Liver (tissue), 3 donors: ENCODE measurements at regions not wholly inside any gene's neighbourhood (a gene's known extent, or its start where the extent isn't known, plus 50 kb on each side); places are given as distances from the start of the nearest gene placed in this dataset.

Experiments used
- FOXA1 ChIP-seq: IDR thresholded peaks from 2 replicates; pipeline ENCODE4 v1.6.1; 2016; ENCODE audit warnings: antibody characterized with exemption
- GABPA ChIP-seq, 2 donors: IDR thresholded peaks in 1 of 2; conservative IDR thresholded peaks in 1 of 2; 2 replicates each; pipeline ENCODE4 v1.6.1; 2016; ENCODE audit warnings: antibody characterized with exemption in 2 of 2, mild to moderate bottlenecking in 1 of 2, moderate library complexity in 1 of 2
- JUND ChIP-seq, 2 donors: IDR thresholded peaks; 2 replicates each; pipeline ENCODE4 v1.6.1; 2016; ENCODE audit warnings: antibody characterized with exemption in 2 of 2
- SP1 ChIP-seq: IDR thresholded peaks from 2 replicates; pipeline ENCODE4 v1.6.1; 2018; ENCODE audit warnings: antibody characterized with exemption, mild to moderate bottlenecking
- TF ChIP-seq, protein P1 (sequence below): fragments of 150-350 bp; IDR thresholded peaks from 2 replicates; pipeline ENCODE4 v1.5.1; 2017; ENCODE audit warnings: improper control_type of control experiment, low read depth, low read length; ENCODE audit not compliant: missing input control
- TF ChIP-seq, protein P2 (sequence below): IDR thresholded peaks from 2 replicates; pipeline ENCODE4 v1.6.1; 2016; ENCODE audit warnings: antibody characterized with exemption, mild to moderate bottlenecking
- TF ChIP-seq, protein P3 (sequence below): IDR thresholded peaks from 2 replicates; pipeline ENCODE4 v1.6.1; 2016; ENCODE audit warnings: antibody characterized with exemption
- TF ChIP-seq, protein P4 (sequence below): IDR thresholded peaks from 2 replicates; pipeline ENCODE4 v1.6.1; 2016; ENCODE audit warnings: antibody characterized with exemption
- donor health status: healthy.
- donor health status: healthy.

DNA sequence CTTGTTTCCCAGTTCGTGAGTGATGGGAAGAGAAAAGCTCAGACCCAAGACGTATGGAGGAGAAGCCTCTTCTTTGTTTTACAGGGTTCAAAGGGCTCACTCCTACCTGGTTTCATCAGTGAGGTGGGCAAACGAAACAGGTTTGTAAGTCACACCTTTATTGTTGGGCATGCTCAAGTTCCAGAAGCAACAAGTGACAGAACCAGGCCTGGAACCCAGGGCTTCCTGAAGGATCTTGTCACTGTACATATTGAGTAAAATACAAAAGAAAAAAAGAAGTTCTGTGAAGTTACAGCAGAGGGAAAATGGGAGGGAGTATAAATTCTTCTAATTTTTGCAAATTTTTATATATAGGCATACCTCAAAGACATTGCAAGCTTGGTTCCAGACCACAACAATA lies 320.9 kb upstream of the PROX1 start:
- no peak for TF ChIP-seq JUND (IDR thresholded peaks at IDR 0.05)
- TF ChIP-seq GABPA (IDR thresholded peaks at IDR 0.05 in 1 of 2, conservative IDR thresholded peaks at IDR 0.05 in 1 of 2), result no peak
- TF ChIP-seq, protein P1, sequence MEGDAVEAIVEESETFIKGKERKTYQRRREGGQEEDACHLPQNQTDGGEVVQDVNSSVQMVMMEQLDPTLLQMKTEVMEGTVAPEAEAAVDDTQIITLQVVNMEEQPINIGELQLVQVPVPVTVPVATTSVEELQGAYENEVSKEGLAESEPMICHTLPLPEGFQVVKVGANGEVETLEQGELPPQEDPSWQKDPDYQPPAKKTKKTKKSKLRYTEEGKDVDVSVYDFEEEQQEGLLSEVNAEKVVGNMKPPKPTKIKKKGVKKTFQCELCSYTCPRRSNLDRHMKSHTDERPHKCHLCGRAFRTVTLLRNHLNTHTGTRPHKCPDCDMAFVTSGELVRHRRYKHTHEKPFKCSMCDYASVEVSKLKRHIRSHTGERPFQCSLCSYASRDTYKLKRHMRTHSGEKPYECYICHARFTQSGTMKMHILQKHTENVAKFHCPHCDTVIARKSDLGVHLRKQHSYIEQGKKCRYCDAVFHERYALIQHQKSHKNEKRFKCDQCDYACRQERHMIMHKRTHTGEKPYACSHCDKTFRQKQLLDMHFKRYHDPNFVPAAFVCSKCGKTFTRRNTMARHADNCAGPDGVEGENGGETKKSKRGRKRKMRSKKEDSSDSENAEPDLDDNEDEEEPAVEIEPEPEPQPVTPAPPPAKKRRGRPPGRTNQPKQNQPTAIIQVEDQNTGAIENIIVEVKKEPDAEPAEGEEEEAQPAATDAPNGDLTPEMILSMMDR, result no peak
- TF ChIP-seq FOXA1, result no peak
- TF ChIP-seq, protein P2, sequence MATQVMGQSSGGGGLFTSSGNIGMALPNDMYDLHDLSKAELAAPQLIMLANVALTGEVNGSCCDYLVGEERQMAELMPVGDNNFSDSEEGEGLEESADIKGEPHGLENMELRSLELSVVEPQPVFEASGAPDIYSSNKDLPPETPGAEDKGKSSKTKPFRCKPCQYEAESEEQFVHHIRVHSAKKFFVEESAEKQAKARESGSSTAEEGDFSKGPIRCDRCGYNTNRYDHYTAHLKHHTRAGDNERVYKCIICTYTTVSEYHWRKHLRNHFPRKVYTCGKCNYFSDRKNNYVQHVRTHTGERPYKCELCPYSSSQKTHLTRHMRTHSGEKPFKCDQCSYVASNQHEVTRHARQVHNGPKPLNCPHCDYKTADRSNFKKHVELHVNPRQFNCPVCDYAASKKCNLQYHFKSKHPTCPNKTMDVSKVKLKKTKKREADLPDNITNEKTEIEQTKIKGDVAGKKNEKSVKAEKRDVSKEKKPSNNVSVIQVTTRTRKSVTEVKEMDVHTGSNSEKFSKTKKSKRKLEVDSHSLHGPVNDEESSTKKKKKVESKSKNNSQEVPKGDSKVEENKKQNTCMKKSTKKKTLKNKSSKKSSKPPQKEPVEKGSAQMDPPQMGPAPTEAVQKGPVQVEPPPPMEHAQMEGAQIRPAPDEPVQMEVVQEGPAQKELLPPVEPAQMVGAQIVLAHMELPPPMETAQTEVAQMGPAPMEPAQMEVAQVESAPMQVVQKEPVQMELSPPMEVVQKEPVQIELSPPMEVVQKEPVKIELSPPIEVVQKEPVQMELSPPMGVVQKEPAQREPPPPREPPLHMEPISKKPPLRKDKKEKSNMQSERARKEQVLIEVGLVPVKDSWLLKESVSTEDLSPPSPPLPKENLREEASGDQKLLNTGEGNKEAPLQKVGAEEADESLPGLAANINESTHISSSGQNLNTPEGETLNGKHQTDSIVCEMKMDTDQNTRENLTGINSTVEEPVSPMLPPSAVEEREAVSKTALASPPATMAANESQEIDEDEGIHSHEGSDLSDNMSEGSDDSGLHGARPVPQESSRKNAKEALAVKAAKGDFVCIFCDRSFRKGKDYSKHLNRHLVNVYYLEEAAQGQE, result no peak
- TF ChIP-seq, protein P3, sequence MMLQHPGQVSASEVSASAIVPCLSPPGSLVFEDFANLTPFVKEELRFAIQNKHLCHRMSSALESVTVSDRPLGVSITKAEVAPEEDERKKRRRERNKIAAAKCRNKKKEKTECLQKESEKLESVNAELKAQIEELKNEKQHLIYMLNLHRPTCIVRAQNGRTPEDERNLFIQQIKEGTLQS, result no peak
- TF ChIP-seq, protein P4, sequence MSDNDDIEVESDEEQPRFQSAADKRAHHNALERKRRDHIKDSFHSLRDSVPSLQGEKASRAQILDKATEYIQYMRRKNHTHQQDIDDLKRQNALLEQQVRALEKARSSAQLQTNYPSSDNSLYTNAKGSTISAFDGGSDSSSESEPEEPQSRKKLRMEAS, result no peak
- TF ChIP-seq SP1, result no peak
